G401.6 (cell line): ENCODE measurements at regions not wholly inside any gene's neighbourhood (a gene's known extent, or its start where the extent isn't known, plus 50 kb on each side); places are given as distances from the start of the nearest gene placed in this dataset.
"Not testable (repeated sequence)": the region's sequence is repeated elsewhere in the genome, so short reads cannot be mapped to it uniquely, and the experiment has no call there.

Source experiments
- FAIRE-seq: peaks from 2 replicates; lab custom pipeline; 2012; peaks lifted over from hg19 to GRCh38; lab: Jason Lieb, UNC

- FAIRE-seq, result no peak
Measured at GRCh38 chr1:224535641-224536040, 80.5 kb upstream of the CNIH3 start.

DNA sequence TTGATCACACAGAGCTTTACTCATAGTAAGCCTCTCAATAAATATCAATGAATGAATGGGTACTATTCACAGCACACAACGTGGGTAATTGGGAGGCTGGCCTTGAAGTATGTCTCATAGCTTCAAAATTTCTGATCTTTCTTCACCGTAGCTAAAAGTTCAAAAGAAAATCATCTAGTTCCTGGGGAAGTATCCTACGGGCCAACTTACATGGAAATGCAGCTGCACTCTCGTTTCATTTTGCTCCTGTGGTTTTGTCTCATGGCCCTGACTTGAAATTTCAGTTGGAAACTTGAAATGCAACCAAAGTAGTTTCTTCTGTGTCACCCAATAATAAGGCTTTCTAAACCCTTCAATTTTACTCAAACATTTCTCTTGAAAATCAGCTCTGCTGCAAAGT lies 76.1 kb upstream of the CNIH3 start:
- FAIRE-seq, result no peak

DNA sequence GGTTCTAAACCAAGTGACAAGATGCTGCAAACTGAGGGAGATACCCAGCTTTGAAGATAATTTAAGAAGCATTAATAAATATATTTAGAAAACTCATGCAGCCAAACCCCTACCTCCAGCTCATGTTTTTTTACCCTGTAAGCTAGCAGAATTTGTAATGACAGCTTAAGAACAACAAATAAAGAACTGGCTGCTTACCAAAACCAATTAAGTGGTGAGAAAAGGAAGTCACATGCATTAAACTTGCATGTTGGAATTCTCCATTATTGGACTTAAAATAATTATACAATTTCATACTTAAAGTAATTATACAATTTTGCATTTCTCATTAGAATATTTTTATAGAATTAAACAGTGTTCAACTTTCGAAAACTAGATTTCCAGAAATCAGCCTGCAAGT lies 75.6 kb upstream of the CNIH3 start:
- no peak for FAIRE-seq

DNA sequence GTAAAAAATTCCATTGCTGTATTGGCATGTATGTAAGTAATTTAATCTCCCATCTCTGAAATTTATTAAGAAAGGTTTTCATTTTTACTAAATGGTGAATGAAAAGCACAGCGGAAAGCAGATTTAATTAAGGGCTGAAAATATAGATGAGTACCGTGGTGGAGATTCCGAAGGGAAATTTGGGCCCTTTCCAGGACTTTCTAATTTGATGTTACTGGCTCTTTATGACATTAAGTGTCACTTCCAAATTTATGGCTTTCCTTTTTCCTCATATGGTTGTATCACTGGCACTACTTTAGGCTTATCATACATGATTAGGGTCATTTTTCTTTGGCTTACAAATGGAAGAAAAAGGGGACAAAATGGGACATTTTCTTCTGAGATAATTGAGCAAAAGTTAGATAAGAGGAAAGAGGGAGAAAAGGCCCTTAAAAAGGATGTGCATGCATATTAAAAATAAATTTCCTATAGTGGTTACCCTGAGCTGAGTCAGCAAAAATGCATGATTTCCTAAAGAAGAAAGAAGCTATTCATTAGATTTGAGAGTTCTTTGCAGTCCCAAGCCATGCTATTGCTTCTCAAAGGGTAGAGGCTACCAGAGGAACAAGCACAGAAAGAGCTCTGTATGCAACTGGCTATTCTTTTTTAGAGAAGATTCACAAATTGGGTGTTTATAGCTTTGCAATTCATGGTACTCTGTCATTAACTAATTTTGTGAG lies 74.9 kb upstream of the CNIH3 start:
- no peak for FAIRE-seq

DNA sequence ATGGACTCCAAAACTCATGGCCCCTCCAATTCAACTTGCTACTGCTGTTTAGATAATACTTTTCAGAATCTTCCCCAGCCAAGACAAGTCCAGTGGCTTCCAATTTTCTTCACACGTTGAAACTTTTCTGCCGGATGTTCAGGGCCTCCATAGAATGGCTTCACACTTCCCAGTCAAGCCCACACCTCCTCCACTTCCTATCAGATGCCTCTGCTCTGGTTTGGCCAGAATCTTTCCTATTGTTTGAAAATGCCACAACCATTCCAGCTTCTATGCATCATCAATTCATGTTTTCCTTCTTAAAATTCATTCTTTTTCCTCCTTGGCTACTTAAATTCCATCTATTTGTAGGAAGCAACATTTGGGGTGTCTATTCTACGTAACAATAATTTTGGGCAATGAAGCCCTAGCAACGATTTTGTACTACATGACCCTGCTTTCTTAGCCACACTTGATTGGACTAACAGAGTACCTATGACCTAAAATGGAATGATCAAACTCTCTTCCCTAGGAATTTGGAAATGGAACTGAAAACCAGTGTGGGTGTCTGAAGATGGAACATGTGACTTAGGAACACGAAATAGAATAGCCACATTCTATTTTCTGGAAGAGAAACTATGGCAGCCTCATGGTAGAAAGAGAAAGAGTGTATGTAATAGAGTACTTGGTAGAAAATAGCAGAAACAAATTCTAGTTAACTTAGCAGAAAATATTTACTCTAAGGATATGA lies 74.1 kb upstream of the CNIH3 start:
- FAIRE-seq, result no peak

DNA sequence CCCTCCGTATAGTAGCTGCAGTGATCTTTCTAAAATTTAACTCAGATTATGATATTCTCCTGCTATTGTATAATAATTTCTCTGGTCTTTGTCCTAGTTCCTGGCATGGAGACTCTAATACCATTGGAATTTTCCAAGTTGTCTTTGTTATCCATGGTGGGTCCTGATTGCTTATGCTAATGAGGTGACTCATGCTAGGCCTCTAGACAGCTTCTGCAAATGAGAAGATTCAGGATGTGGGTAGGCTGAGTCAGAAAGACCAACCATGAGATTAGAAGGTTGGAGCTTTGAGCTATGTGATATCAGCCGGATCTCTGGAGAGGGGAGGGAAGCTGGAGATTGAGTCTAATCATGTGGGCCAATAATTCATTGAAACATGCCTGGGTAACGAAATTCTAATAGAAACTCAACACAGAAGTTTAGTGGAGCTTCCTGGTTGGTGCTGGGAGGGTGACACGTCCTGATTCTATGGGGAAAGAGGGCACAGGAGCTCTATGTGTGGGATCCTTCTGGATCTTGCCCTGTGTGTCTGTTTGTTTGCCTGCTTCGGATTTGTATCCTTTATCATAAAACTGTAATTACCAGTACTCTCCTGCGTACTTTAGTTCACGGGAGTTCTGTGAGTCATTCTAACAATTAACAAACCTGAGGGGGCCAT lies 73.2 kb upstream of the CNIH3 start:
- FAIRE-seq, result no peak

- no peak for FAIRE-seq
Measured at GRCh38 chr1:224543453-224543852, 72.7 kb upstream of the CNIH3 start.

- FAIRE-seq, result no peak
Measured at GRCh38 chr1:224544346-224545110, 71.6 kb upstream of the CNIH3 start.

DNA sequence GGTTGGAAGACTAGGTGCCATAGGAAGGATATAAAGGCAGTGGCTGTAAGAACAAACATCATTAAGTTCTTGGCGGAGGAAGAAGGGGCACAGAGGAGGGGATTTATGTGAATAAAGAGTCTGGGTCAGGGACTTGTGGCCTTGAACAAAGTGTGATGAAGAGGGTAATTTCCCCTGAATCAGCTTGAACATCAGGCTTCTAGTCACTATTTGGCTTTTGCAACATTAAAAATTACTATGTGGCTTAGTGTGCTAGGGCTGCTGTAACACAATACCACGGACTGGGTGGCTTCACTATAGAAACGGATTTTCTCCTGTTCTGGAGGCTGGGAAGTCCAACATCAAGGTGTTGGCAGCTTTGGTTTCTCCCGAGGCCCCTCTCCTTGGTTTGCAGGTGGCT lies 70.5 kb upstream of the CNIH3 start:
- no peak for FAIRE-seq

GRCh38 chr1:224548676-224549075 lies 67.4 kb upstream of the CNIH3 start:
- FAIRE-seq, result no peak

GRCh38 chr1:224551189-224551588 lies 64.9 kb upstream of the CNIH3 start:
- FAIRE-seq, result not testable (repeated sequence)

DNA sequence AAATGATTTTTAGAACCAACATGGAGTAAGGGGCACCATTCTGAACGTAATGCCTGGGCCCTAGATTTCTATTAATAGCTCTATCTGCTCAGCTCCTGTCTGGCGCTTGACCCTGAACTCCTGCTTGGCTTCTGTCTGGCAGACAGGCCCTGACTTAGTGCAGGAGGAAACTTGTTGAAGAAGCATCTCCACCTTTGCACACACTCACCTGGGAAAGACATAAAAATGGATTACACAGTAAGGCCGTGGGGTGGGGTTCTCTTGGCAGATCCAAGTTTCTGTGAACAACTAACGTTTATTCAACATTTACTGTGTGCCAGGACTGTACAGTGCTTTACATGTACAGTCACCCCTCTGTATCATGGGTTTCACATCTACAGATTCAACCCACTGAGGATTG lies 62.1 kb upstream of the CNIH3 start:
- no peak for FAIRE-seq

DNA sequence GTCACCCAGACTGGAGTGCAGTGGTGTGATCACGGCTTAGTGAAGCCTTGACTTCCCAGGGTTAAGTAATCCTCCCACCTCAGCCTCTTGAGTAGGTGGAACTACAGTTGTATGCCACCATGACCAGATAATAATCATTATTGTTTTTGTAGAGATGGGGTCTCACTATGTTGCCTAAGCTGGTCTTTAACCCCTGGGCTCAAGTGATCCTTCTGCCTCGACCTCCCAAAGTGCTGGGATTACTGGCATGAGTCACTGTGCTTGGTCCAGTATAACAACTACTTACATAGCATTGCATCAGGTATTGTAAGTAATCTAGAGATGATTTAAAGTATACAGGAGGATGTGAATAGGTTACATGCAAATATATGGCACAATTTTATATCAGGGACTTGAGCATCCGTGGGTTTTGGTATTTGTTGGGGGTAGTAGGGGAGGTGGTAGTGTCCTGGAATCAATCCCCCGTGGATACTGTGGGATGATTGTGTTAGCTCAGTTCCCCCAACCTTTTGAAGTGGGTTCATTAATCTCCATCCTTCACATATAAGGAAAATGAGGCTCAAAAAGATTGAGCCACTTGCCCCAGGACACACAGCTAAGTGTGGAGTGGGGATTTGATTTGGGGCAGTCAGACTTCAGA lies 61.4 kb upstream of the CNIH3 start:
- FAIRE-seq, result no peak

GRCh38 chr1:224558904-224559303 lies 57.2 kb upstream of the CNIH3 start:
- no peak for FAIRE-seq

GRCh38 chr1:224559981-224560728 lies 56.0 kb upstream of the CNIH3 start:
- FAIRE-seq, result no peak

DNA sequence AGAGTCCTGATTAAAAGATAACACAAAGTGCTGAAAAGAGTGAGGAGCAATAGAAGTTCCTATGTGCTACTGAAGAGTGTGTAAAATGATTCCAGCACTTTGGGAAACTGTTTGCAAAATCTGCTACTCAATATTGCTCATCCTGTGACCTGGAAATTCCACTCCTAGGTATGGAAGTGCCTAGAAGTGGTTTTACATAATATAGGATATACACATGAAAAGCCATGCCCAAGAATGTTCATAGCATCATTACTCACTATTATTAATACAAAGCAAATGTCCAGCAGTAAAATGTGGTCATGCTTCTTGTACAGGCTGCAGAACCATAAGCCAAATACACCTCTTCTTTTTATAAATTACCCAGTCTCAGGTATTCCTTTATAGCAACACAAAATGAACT lies 53.2 kb upstream of the CNIH3 start:
- FAIRE-seq, result not testable (repeated sequence)

- no peak for FAIRE-seq
Measured at GRCh38 chr1:224563666-224564065, 52.5 kb upstream of the CNIH3 start.

- FAIRE-seq, result no peak
Measured at GRCh38 chr1:224564454-224565084, 51.5 kb upstream of the CNIH3 start.

- FAIRE-seq, result no peak
Measured at GRCh38 chr1:224565186-224565585, 50.9 kb upstream of the CNIH3 start.

- no peak for FAIRE-seq
Measured at GRCh38 chr1:224565611-224566406, 50.3 kb upstream of the CNIH3 start.
